ENCODE measurements at regions not wholly inside any gene's neighbourhood (a gene's known extent, or its start where the extent isn't known, plus 50 kb on each side); places are given as distances from the start of the nearest gene placed in this dataset.

DNA sequence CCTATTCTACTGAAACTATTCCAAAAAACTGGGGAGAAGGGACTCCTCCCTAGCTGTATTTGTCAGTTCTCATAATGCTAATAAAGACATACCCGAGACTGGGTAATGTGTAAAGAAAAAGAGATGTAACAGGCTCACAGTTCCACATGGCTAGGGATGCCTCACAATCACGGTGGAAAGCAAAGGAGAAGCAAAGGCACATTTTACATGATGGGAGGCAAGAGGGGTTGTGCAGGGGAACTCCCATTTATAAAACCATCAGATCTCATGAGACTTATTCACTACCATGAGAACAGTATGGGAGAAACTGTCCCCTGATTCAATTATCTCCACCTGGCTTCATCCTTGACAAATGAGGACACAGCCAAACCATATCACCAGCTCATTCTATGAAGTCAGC, 111.2 kb upstream of the RIPOR2 start:
- H3K27ac ChIP-seq (ENCODE audit: low read depth in 1 of 2, low read length in 2 of 2): no peak overlapping the region
- H3K9ac ChIP-seq (ENCODE audit: low read depth in 1 of 2, low read length in 2 of 2): no peak overlapping the region
- H3K27me3 ChIP-seq (ENCODE audit: control insufficient read depth in 4 of 4, insufficient read depth in 4 of 4, low read length in 3 of 4): no peaks in the 10 kb centered on the region
- no peak for TF ChIP-seq NR2F2 (IDR thresholded peaks at IDR 0.05)
- TF ChIP-seq, protein P1, sequence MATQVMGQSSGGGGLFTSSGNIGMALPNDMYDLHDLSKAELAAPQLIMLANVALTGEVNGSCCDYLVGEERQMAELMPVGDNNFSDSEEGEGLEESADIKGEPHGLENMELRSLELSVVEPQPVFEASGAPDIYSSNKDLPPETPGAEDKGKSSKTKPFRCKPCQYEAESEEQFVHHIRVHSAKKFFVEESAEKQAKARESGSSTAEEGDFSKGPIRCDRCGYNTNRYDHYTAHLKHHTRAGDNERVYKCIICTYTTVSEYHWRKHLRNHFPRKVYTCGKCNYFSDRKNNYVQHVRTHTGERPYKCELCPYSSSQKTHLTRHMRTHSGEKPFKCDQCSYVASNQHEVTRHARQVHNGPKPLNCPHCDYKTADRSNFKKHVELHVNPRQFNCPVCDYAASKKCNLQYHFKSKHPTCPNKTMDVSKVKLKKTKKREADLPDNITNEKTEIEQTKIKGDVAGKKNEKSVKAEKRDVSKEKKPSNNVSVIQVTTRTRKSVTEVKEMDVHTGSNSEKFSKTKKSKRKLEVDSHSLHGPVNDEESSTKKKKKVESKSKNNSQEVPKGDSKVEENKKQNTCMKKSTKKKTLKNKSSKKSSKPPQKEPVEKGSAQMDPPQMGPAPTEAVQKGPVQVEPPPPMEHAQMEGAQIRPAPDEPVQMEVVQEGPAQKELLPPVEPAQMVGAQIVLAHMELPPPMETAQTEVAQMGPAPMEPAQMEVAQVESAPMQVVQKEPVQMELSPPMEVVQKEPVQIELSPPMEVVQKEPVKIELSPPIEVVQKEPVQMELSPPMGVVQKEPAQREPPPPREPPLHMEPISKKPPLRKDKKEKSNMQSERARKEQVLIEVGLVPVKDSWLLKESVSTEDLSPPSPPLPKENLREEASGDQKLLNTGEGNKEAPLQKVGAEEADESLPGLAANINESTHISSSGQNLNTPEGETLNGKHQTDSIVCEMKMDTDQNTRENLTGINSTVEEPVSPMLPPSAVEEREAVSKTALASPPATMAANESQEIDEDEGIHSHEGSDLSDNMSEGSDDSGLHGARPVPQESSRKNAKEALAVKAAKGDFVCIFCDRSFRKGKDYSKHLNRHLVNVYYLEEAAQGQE (IDR thresholded peaks at IDR 0.05): no peak
- TF ChIP-seq, protein P2, sequence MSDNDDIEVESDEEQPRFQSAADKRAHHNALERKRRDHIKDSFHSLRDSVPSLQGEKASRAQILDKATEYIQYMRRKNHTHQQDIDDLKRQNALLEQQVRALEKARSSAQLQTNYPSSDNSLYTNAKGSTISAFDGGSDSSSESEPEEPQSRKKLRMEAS (IDR thresholded peaks at IDR 0.05): no peak
- H3K4me1 ChIP-seq (ENCODE audit: control insufficient read depth in 4 of 4, insufficient read depth in 4 of 4, low read length in 3 of 4): no peaks in the 10 kb centered on the region
- WGBS: 86% methylated on average over 2 of the region's 2 CpGs
- no peak for DNase-seq (ENCODE audit: low spot score)
- no peak overlapping the region for H3K4me3 ChIP-seq (ENCODE audit: low read depth in 1 of 3, low read length in 3 of 3)
- H3K36me3 ChIP-seq (ENCODE audit: control insufficient read depth in 4 of 4, insufficient read depth in 3 of 4, low read depth in 1 of 4, low read length in 3 of 4): no peaks in the 10 kb centered on the region
- H3K9me3 ChIP-seq (ENCODE audit: control insufficient read depth in 4 of 4, low read length in 3 of 4): no peaks in the 10 kb centered on the region

DNA sequence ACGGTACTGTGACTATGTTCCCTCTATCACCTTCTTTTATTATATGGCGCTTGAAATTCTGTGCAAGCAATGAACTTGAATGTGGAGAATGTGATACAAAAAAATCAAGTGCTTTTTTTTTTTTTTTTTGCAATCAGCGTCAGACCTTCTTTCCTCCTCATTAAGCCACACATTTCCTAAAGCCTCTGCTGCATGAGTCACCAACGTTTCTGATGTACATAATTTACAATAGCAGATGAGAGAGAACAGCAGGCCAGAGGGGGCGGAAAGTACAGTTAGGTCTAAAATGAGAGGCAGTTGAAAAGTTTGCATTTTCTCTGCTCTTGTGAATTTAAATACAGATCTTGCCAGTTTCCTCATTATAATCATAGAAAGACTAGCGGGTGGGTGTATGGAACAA, 114.6 kb upstream of the RIPOR2 start:
- DNase-seq (ENCODE audit: low spot score): no peak
- 65% methylated on average over 6 of the region's 6 CpGs for WGBS
- Histone ChIP-seq H3K27ac (ENCODE audit: low read depth in 1 of 2, low read length in 2 of 2) (no peak overlapping the region), H3K9me3 (ENCODE audit: control insufficient read depth in 4 of 4, low read length in 3 of 4) (no peaks in the 10 kb centered on the region), H3K36me3 (ENCODE audit: control insufficient read depth in 4 of 4, insufficient read depth in 3 of 4, low read depth in 1 of 4, low read length in 3 of 4) (no peaks in the 10 kb centered on the region), H3K9ac (ENCODE audit: low read depth in 1 of 2, low read length in 2 of 2) (no peak overlapping the region), H3K4me3 (ENCODE audit: low read depth in 1 of 3, low read length in 3 of 3) (no peak overlapping the region), H3K4me1 (ENCODE audit: control insufficient read depth in 4 of 4, insufficient read depth in 4 of 4, low read length in 3 of 4) (no peaks in the 10 kb centered on the region), H3K27me3 (ENCODE audit: control insufficient read depth in 4 of 4, insufficient read depth in 4 of 4, low read length in 3 of 4) (no peaks in the 10 kb centered on the region)
- TF ChIP-seq, protein P1 (IDR thresholded peaks at IDR 0.05): no peak
- TF ChIP-seq FOXA2 (IDR thresholded peaks at IDR 0.05): no peak
- TF ChIP-seq TAF1 (conservative IDR thresholded peaks at IDR 0.05): no peak
- TF ChIP-seq GABPA (IDR thresholded peaks at IDR 0.05 in 1 of 2, conservative IDR thresholded peaks at IDR 0.05 in 1 of 2): no peak
- TF ChIP-seq, protein P3, sequence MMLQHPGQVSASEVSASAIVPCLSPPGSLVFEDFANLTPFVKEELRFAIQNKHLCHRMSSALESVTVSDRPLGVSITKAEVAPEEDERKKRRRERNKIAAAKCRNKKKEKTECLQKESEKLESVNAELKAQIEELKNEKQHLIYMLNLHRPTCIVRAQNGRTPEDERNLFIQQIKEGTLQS (IDR thresholded peaks at IDR 0.05): no peak
- TF ChIP-seq HNF4A (conservative IDR thresholded peaks at IDR 0.05): no peak
- TF ChIP-seq NR2F2 (IDR thresholded peaks at IDR 0.05): no peak
- no peak for TF ChIP-seq SP1 (IDR thresholded peaks at IDR 0.05)
- TF ChIP-seq, protein P2 (IDR thresholded peaks at IDR 0.05): no peak
- no peak for TF ChIP-seq EGR1 (IDR thresholded peaks at IDR 0.05; ENCODE audit: low read depth in 2 of 2)
- no peak for TF ChIP-seq HNF4G (IDR thresholded peaks at IDR 0.05)
- no peak for TF ChIP-seq FOXA1 (IDR thresholded peaks at IDR 0.05)
- TF ChIP-seq, protein P4, sequence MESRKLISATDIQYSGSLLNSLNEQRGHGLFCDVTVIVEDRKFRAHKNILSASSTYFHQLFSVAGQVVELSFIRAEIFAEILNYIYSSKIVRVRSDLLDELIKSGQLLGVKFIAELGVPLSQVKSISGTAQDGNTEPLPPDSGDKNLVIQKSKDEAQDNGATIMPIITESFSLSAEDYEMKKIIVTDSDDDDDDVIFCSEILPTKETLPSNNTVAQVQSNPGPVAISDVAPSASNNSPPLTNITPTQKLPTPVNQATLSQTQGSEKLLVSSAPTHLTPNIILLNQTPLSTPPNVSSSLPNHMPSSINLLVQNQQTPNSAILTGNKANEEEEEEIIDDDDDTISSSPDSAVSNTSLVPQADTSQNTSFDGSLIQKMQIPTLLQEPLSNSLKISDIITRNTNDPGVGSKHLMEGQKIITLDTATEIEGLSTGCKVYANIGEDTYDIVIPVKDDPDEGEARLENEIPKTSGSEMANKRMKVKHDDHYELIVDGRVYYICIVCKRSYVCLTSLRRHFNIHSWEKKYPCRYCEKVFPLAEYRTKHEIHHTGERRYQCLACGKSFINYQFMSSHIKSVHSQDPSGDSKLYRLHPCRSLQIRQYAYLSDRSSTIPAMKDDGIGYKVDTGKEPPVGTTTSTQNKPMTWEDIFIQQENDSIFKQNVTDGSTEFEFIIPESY (IDR thresholded peaks at IDR 0.05): no peak
- TF ChIP-seq, protein P5, sequence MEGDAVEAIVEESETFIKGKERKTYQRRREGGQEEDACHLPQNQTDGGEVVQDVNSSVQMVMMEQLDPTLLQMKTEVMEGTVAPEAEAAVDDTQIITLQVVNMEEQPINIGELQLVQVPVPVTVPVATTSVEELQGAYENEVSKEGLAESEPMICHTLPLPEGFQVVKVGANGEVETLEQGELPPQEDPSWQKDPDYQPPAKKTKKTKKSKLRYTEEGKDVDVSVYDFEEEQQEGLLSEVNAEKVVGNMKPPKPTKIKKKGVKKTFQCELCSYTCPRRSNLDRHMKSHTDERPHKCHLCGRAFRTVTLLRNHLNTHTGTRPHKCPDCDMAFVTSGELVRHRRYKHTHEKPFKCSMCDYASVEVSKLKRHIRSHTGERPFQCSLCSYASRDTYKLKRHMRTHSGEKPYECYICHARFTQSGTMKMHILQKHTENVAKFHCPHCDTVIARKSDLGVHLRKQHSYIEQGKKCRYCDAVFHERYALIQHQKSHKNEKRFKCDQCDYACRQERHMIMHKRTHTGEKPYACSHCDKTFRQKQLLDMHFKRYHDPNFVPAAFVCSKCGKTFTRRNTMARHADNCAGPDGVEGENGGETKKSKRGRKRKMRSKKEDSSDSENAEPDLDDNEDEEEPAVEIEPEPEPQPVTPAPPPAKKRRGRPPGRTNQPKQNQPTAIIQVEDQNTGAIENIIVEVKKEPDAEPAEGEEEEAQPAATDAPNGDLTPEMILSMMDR (IDR thresholded peaks at IDR 0.05; ENCODE audit: low read depth, low read length, missing input control): no peak

Data from liver (tissue), 8 donors.